ENCODE measurements at regions not wholly inside any gene's neighbourhood (a gene's known extent, or its start where the extent isn't known, plus 50 kb on each side); places are given as distances from the start of the nearest gene placed in this dataset.

GRCh38 chr16:35747658-35748455 lies 2288.4 kb downstream of the TP53TG3F start (continued):
- TF ChIP-seq EZH2phosphoT487 (IDR thresholded peaks at IDR 0.05; ENCODE audit: borderline replicate concordance) (no peak), JUND (IDR thresholded peaks at IDR 0.05) (no peak), RAD21 (IDR thresholded peaks at IDR 0.05; ENCODE audit: low read depth) (no peak), EGR1 (IDR thresholded peaks at IDR 0.05; ENCODE audit: low read depth) (no peak), ZNF274 (IDR thresholded peaks at IDR 0.05; ENCODE audit: low read depth, low read length) (no peak)
- TF ChIP-seq, protein P1, sequence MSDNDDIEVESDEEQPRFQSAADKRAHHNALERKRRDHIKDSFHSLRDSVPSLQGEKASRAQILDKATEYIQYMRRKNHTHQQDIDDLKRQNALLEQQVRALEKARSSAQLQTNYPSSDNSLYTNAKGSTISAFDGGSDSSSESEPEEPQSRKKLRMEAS (IDR thresholded peaks at IDR 0.05) = no peak

- no peaks in the 10 kb centered on the region for H3K36me3 ChIP-seq (ENCODE audit: control insufficient read depth in 1 of 2, insufficient read depth in 2 of 2, low read length in 2 of 2)
- TF ChIP-seq CEBPB (IDR thresholded peaks at IDR 0.05; ENCODE audit: low read depth) (no peak), ZBTB33 (IDR thresholded peaks at IDR 0.05; ENCODE audit: extremely low read depth, insufficient replicate concordance, low read length) (no peak)
- H3K9ac ChIP-seq (ENCODE audit: low read length) = no peak overlapping the region
- CTCF ChIA-PET = no interaction called here
- no peaks in the 10 kb centered on the region for H4K20me1 ChIP-seq (ENCODE audit: insufficient read depth)
- no peaks in the 10 kb centered on the region for H3K27me3 ChIP-seq (ENCODE audit: insufficient read depth, low read length)
- ATAC-seq (no peak), DNase-seq (ENCODE audit: low read depth, low spot score) (no peak)
- no peaks in the 10 kb centered on the region for H3K79me2 ChIP-seq (ENCODE audit: insufficient read depth, low read length)
- no peak overlapping the region for H3K4me3 ChIP-seq (replicated peaks in 1 of 2; ENCODE audit: low read depth in 1 of 2, low read length in 2 of 2)
- no peaks in the 10 kb centered on the region for H3K9me2 ChIP-seq (ENCODE audit: insufficient read depth)
- no peaks in the 10 kb centered on the region for H3K9me3 ChIP-seq (ENCODE audit: control insufficient read depth in 1 of 2, insufficient read depth in 1 of 2, low read depth in 1 of 2, low read length in 2 of 2)
- RAD21 ChIA-PET (ENCODE audit: low non-redundant PET in 1 of 2, low total read pairs in 2 of 2, uncharacterized antibody in 2 of 2, unreplicated experiment in 2 of 2) = no interaction called here
- POLR2A ChIA-PET = no interaction called here
- H2AFZ ChIP-seq (ENCODE audit: low read depth, low read length, poor library complexity, severe bottlenecking) = no peak overlapping the region
- intact Hi-C loops (cut with micrococcal nuclease) = no loop called here
- BruUV-seq (replicated peaks) = no TSS peak
- H3K4me1 ChIP-seq (ENCODE audit: control insufficient read depth in 1 of 2, insufficient read depth in 2 of 2, low read length in 2 of 2) = peaks cover 2 to 23% of the 10 kb centered on the region in 2 experiments; a peak in 2 of 4 replicates
- no peak overlapping the region for H3K4me2 ChIP-seq (ENCODE audit: low read length)
- H3K27ac ChIP-seq (ENCODE audit: low read depth, low read length) = no peak overlapping the region
Measured at GRCh38 chr16:35748621-35749252, 2289.3 kb downstream of the TP53TG3F start.

Data from HCT116 (cell line).